ENCODE measurements at regions not wholly inside any gene's neighbourhood (a gene's known extent, or its start where the extent isn't known, plus 50 kb on each side); places are given as distances from the start of the nearest gene placed in this dataset.
A peak's percentile ranks its signal among the peaks of the same experiment; 100 is the strongest.

- H3K4me3 ChIP-seq, result no peak overlapping the region
- no peak for DNase-seq (ENCODE audit: low spot score)
- peak overlapping the region in 1 of 2 donors; percentile 83 for H3K27ac ChIP-seq
- TF ChIP-seq CTCF (IDR thresholded peaks at IDR 0.05), result no peak
Observed at GRCh38 chr5:54696346-54696745, 178.8 kb downstream of the SNX18 start.

- no peak for DNase-seq (ENCODE audit: low spot score)
- Histone ChIP-seq H3K27ac (peak overlapping the region in 1 of 2 donors; percentile 83), H3K4me3 (no peak overlapping the region)
- no peak for TF ChIP-seq CTCF (IDR thresholded peaks at IDR 0.05)
Observed at GRCh38 chr5:54695198-54695966, 177.8 kb downstream of the SNX18 start.

GRCh38 chr5:54693936-54694657 is 176.5 kb downstream of the SNX18 start:
- peak overlapping the region in 1 of 2 donors; percentile 10 for H3K27ac ChIP-seq
- DNase-seq (ENCODE audit: low spot score), result no peak

GRCh38 chr5:54692631-54693030 is 175.1 kb downstream of the SNX18 start:
- TF ChIP-seq CTCF (IDR thresholded peaks at IDR 0.05), result no peak
- Histone ChIP-seq H3K4me3 (no peak overlapping the region), H3K27ac (peak overlapping the region in 1 of 2 donors; percentile 88)
- DNase-seq (ENCODE audit: low spot score), result no peak

More at GRCh38 chr5:54693936-54694657, 176.5 kb downstream of the SNX18 start:
- H3K4me3 ChIP-seq, result no peak overlapping the region
- TF ChIP-seq CTCF (IDR thresholded peaks at IDR 0.05), result no peak

- DNase-seq (ENCODE audit: low spot score), result no peak
- Histone ChIP-seq H3K4me3 (no peak overlapping the region), H3K27ac (peak overlapping the region; percentile 41 to 88)
- TF ChIP-seq CTCF (IDR thresholded peaks at IDR 0.05), result no peak
Observed at GRCh38 chr5:54691656-54692055, 174.1 kb downstream of the SNX18 start.

GRCh38 chr5:54689411-54690251 is 172.1 kb downstream of the SNX18 start:
- DNase-seq (ENCODE audit: low spot score), result no peak
- Histone ChIP-seq H3K4me3 (no peak overlapping the region), H3K27ac (peak overlapping the region; percentile 56 to 88)
- TF ChIP-seq CTCF (IDR thresholded peaks at IDR 0.05), result no peak
